Neuronal stem cell (in vitro differentiated cells): ENCODE measurements at regions not wholly inside any gene's neighbourhood (a gene's known extent, or its start where the extent isn't known, plus 50 kb on each side); places are given as distances from the start of the nearest gene placed in this dataset.
A peak's percentile ranks its signal among the peaks of the same experiment; 100 is the strongest.
"Not testable (repeated sequence)": the region's sequence is repeated elsewhere in the genome, so short reads cannot be mapped to it uniquely, and the experiment has no call there.

Experiments used
- DNase-seq: peaks from one replicate; pipeline ENCODE4 v3.0.0-alpha.2; 2013; ENCODE audit warnings: low spot score
- H2AFZ ChIP-seq: one replicate; pipeline ENCODE4 v1.6.1; 2013; ENCODE audit warnings: mild to moderate bottlenecking, low read length, inconsistent platforms
- H2AK5ac ChIP-seq: 2 replicates; pipeline ENCODE4 v1.6.1; 2013; ENCODE audit warnings: low read depth, mild to moderate bottlenecking, inconsistent platforms, low read length, moderate library complexity, mixed read lengths
- H2BK120ac ChIP-seq: 2 replicates; pipeline ENCODE4 v1.6.1; 2013; ENCODE audit warnings: low read depth, mild to moderate bottlenecking, inconsistent platforms, low read length, moderate library complexity, mixed read lengths
- H2BK12ac ChIP-seq: one replicate; pipeline ENCODE4 v1.6.1; 2013; ENCODE audit warnings: low read length, inconsistent platforms
- H2BK15ac ChIP-seq: 2 replicates; pipeline ENCODE4 v1.6.1; 2013; ENCODE audit warnings: mild to moderate bottlenecking, low read length, inconsistent platforms, mixed read lengths
- H2BK5ac ChIP-seq: one replicate; pipeline ENCODE4 v1.6.1; 2013; ENCODE audit warnings: inconsistent platforms, mild to moderate bottlenecking, low read length, moderate library complexity
- H3K14ac ChIP-seq: one replicate; pipeline ENCODE4 v1.6.1; 2013; ENCODE audit warnings: low read length, inconsistent platforms
- H3K18ac ChIP-seq: 2 replicates; pipeline ENCODE4 v1.6.1; 2013; ENCODE audit warnings: low read length, inconsistent platforms
- H3K23ac ChIP-seq: 2 replicates; pipeline ENCODE4 v1.6.1; 2013; ENCODE audit warnings: low read depth, mild to moderate bottlenecking, mixed read lengths, low read length, inconsistent platforms; ENCODE audit not compliant: poor library complexity
- H3K27ac ChIP-seq: replicated peaks from 3 replicates; pipeline ENCODE4 v1.5.1; 2013; ENCODE audit warnings: low read length, inconsistent platforms
- H3K27me3 ChIP-seq, 3 experiments: 2 replicates each; pipeline ENCODE4 v1.6.1; 2013; ENCODE audit warnings: low read length in 3 of 3, mild to moderate bottlenecking in 2 of 3, inconsistent platforms in 1 of 3, low read depth in 1 of 3, mixed read lengths in 1 of 3, moderate library complexity in 1 of 3; ENCODE audit not compliant: control insufficient read depth in 3 of 3, insufficient read depth in 3 of 3
- H3K36me3 ChIP-seq, 2 donors: replicated peaks in 1 of 2; 2 replicates each; pipeline ENCODE4 v1.6.1; 2013; ENCODE audit warnings: low read length in 2 of 2; ENCODE audit not compliant: control insufficient read depth in 2 of 2, insufficient read depth in 2 of 2
- H3K4ac ChIP-seq: 2 replicates; pipeline ENCODE4 v1.6.1; 2013; ENCODE audit warnings: inconsistent platforms, mild to moderate bottlenecking, low read length, moderate library complexity
- H3K4me1 ChIP-seq, 2 donors: 1 replicate in 1 of 2; 2 replicates in 1 of 2; pipeline ENCODE4 v1.6.1; 2013; ENCODE audit warnings: low read length in 2 of 2, low read depth in 1 of 2; ENCODE audit not compliant: control insufficient read depth in 2 of 2, insufficient read depth in 1 of 2
- H3K4me2 ChIP-seq: one replicate; pipeline ENCODE4 v1.6.1; 2013; ENCODE audit warnings: mild to moderate bottlenecking, low read length, inconsistent platforms; ENCODE audit not compliant: insufficient read depth, poor library complexity, severe bottlenecking
- H3K4me3 ChIP-seq, 2 donors: 2 replicates each; pipeline ENCODE4 v1.5.1; 2013; ENCODE audit warnings: low read length in 2 of 2, mild to moderate bottlenecking in 2 of 2, inconsistent platforms in 1 of 2, moderate library complexity in 1 of 2
- H3K79me1 ChIP-seq: one replicate; pipeline ENCODE4 v1.6.1; 2013; ENCODE audit warnings: low read depth, mild to moderate bottlenecking, inconsistent platforms, low read length, moderate library complexity
- H3K9ac ChIP-seq: one replicate; pipeline ENCODE4 v1.6.1; 2013; ENCODE audit warnings: mild to moderate bottlenecking, low read depth, low read length, inconsistent platforms; ENCODE audit not compliant: poor library complexity
- H3K9me3 ChIP-seq, 2 donors: replicated peaks in 1 of 2; 2 replicates each; pipeline versions ENCODE3 to v1.6.1; 2013; ENCODE audit warnings: low read length in 2 of 2, mild to moderate bottlenecking in 2 of 2, inconsistent platforms in 1 of 2, low read depth in 1 of 2, mixed read lengths in 1 of 2, moderate library complexity in 1 of 2; ENCODE audit not compliant: control insufficient read depth in 2 of 2, insufficient read depth in 1 of 2
- H4K8ac ChIP-seq: one replicate; pipeline ENCODE4 v1.6.1; 2013; ENCODE audit warnings: low read depth, mild to moderate bottlenecking, inconsistent platforms, low read length, moderate library complexity
- H4K91ac ChIP-seq: one replicate; pipeline ENCODE4 v1.6.1; 2013; ENCODE audit warnings: low read length, low read depth, mild to moderate bottlenecking, inconsistent platforms; ENCODE audit not compliant: poor library complexity
- WGBS, 2 donors: extraction: QIAGEN DNeasy Blood & Tissue Kit; methylation state at CpG; one replicate each; pipeline ENCODE4 v1.1.7; 2013; ENCODE audit warnings: missing lambda C conversion rate in 2 of 2, mixed read lengths in 1 of 2; ENCODE audit not compliant: insufficient read length in 2 of 2, insufficient replicate concordance in 1 of 2; ENCODE audit errors: extremely low coverage in 2 of 2; 5-methylcytosine and 5-hydroxymethylcytosine counted together

GRCh38 chr4:164139291-164139690, 614.6 kb upstream of the SMIM31 start:
- no peaks in the 10 kb centered on the region for H3K36me3 ChIP-seq
- no peak overlapping the region for H3K4ac ChIP-seq
- no peak overlapping the region for H2BK120ac ChIP-seq
- no peak overlapping the region for H4K8ac ChIP-seq
- no peak overlapping the region for H2AFZ ChIP-seq
- no peak overlapping the region for H3K4me2 ChIP-seq
- no peak for DNase-seq
- no peak overlapping the region for H2BK5ac ChIP-seq
- no peak overlapping the region for H3K4me3 ChIP-seq
- H3K4me1 ChIP-seq: peaks cover 0 to 3% of the 10 kb centered on the region in 2 donors
- WGBS, 2 donors: no CpG with 5 or more reads among the region's 1 CpG
- no peak overlapping the region for H3K18ac ChIP-seq
- H2AK5ac ChIP-seq: no peak overlapping the region
- H3K14ac ChIP-seq: no peak overlapping the region
- H3K27ac ChIP-seq: no peak overlapping the region
- no peak overlapping the region for H2BK15ac ChIP-seq
- H3K23ac ChIP-seq: no peak overlapping the region
- no peak overlapping the region for H2BK12ac ChIP-seq
- H3K27me3 ChIP-seq: no peaks in the 10 kb centered on the region
- no peak overlapping the region for H4K91ac ChIP-seq
- no peaks in the 10 kb centered on the region for H3K9me3 ChIP-seq
- H3K9ac ChIP-seq: no peak overlapping the region
- H3K79me1 ChIP-seq: no peaks in the 10 kb centered on the region

- H3K27me3 ChIP-seq, H3K14ac ChIP-seq, H2BK12ac ChIP-seq, H4K8ac ChIP-seq, H3K36me3 ChIP-seq, H3K79me1 ChIP-seq, H3K4me3 ChIP-seq, H2BK5ac ChIP-seq, H3K27ac ChIP-seq, DNase-seq, H3K23ac ChIP-seq, H3K4ac ChIP-seq, H2BK15ac ChIP-seq, H4K91ac ChIP-seq, H3K4me1 ChIP-seq, H3K4me2 ChIP-seq, H2BK120ac ChIP-seq, H3K9me3 ChIP-seq, H2AK5ac ChIP-seq, H3K9ac ChIP-seq, H3K18ac ChIP-seq: not testable (repeated sequence)
- H2AFZ ChIP-seq: peak overlapping the region; percentile 40
- no CpG with 5 or more reads among the region's 20 CpGs for WGBS, 2 donors
Observed at GRCh38 chr4:164141755-164142375, 612.1 kb upstream of the SMIM31 start.

- H2BK5ac ChIP-seq: no peak overlapping the region
- no peak for DNase-seq
- no peak overlapping the region for H3K23ac ChIP-seq
- H3K4ac ChIP-seq: no peak overlapping the region
- H3K4me1 ChIP-seq: no peaks in the 10 kb centered on the region
- H3K4me2 ChIP-seq: no peak overlapping the region
- no peak overlapping the region for H3K14ac ChIP-seq
- H3K79me1 ChIP-seq: peaks cover 2% of the 10 kb centered on the region
- no peaks in the 10 kb centered on the region for H3K27me3 ChIP-seq
- H4K91ac ChIP-seq: no peak overlapping the region
- H3K9me3 ChIP-seq: peaks cover 0 to 2% of the 10 kb centered on the region in 2 donors
- H2AFZ ChIP-seq: no peak overlapping the region
- no peak overlapping the region for H2AK5ac ChIP-seq
- H3K9ac ChIP-seq: no peak overlapping the region
- WGBS, 2 donors: no CpG with 5 or more reads among the region's 4 CpGs
- H2BK12ac ChIP-seq: no peak overlapping the region
- H2BK15ac ChIP-seq: no peak overlapping the region
- no peak overlapping the region for H4K8ac ChIP-seq
- H3K18ac ChIP-seq: no peak overlapping the region
- no peaks in the 10 kb centered on the region for H3K36me3 ChIP-seq
- H3K27ac ChIP-seq: no peak overlapping the region
- no peak overlapping the region for H2BK120ac ChIP-seq
- no peak overlapping the region for H3K4me3 ChIP-seq
Observed at GRCh38 chr4:164154416-164154815, 599.5 kb upstream of the SMIM31 start.

GRCh38 chr4:164169591-164169990, 584.3 kb upstream of the SMIM31 start:
- no peak overlapping the region for H3K23ac ChIP-seq
- no peak overlapping the region for H3K4ac ChIP-seq
- no peak overlapping the region for H3K4me3 ChIP-seq
- H3K36me3 ChIP-seq: no peaks in the 10 kb centered on the region
- no peak overlapping the region for H4K8ac ChIP-seq
- H3K27ac ChIP-seq: no peak overlapping the region
- no peak overlapping the region for H4K91ac ChIP-seq
- no peak overlapping the region for H2AK5ac ChIP-seq
- H3K9me3 ChIP-seq: peaks cover 0 to 2% of the 10 kb centered on the region in 2 donors
- no peak overlapping the region for H2BK12ac ChIP-seq
- no peak overlapping the region for H2AFZ ChIP-seq
- no peaks in the 10 kb centered on the region for H3K79me1 ChIP-seq
- no peak overlapping the region for H3K14ac ChIP-seq
- no peaks in the 10 kb centered on the region for H3K4me1 ChIP-seq
- H3K9ac ChIP-seq: no peak overlapping the region
- no peak overlapping the region for H2BK5ac ChIP-seq
- H3K18ac ChIP-seq: no peak overlapping the region
- no peaks in the 10 kb centered on the region for H3K27me3 ChIP-seq
- H3K4me2 ChIP-seq: no peak overlapping the region
- no peak overlapping the region for H2BK120ac ChIP-seq
- H2BK15ac ChIP-seq: no peak overlapping the region
- no peak for DNase-seq
